GM13977 (cell line): ENCODE measurements at regions not wholly inside any gene's neighbourhood (a gene's known extent, or its start where the extent isn't known, plus 50 kb on each side); places are given as distances from the start of the nearest gene placed in this dataset.
"Not testable (repeated sequence)": the region's sequence is repeated elsewhere in the genome, so short reads cannot be mapped to it uniquely, and the experiment has no call there.

Source experiments
- DNase-seq: peaks from one replicate; pipeline ENCODE4 v3.0.0; 2012; ENCODE audit warnings: low spot score
- in situ Hi-C: fragments of 300-500 bp; cut with MboI; formaldehyde crosslinking; loops from one replicate; pipeline ENCODE4 v1.12.0; 2022; ENCODE audit warnings: low sequenced_read_pairs, low pct_unique_long_range_greater_than_20kb, mixed read lengths, inconsistent platforms; ENCODE audit not compliant: unreplicated experiment
- TF ChIP-seq, protein P1 (sequence below): IDR thresholded peaks from 2 replicates; pipeline ENCODE4 v1.5.1; 2012; ENCODE audit warnings: mild to moderate bottlenecking, control low read depth; ENCODE audit not compliant: insufficient read depth; ENCODE audit errors: extremely low read depth, missing control alignments

DNA sequence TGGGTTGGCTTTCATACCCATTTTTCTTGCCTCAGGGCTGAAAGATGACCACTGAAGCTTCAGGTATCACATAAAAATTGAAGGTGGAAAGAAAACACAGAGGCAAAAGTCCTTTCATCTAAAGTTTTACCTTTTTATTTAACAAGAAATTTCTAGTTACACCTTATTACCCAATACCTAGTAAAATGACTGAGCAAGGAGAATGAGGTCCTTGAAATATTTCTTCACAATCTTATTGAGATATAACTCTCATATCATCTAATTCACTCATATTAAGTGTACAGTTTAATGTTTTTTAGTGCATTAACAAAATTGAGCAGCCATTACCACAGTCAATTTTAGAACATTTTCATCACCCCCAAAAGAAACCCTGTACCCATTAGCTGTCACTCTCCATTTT is 112.9 kb upstream of the ADTRP start:
- TF ChIP-seq, protein P1, sequence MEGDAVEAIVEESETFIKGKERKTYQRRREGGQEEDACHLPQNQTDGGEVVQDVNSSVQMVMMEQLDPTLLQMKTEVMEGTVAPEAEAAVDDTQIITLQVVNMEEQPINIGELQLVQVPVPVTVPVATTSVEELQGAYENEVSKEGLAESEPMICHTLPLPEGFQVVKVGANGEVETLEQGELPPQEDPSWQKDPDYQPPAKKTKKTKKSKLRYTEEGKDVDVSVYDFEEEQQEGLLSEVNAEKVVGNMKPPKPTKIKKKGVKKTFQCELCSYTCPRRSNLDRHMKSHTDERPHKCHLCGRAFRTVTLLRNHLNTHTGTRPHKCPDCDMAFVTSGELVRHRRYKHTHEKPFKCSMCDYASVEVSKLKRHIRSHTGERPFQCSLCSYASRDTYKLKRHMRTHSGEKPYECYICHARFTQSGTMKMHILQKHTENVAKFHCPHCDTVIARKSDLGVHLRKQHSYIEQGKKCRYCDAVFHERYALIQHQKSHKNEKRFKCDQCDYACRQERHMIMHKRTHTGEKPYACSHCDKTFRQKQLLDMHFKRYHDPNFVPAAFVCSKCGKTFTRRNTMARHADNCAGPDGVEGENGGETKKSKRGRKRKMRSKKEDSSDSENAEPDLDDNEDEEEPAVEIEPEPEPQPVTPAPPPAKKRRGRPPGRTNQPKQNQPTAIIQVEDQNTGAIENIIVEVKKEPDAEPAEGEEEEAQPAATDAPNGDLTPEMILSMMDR: no peak
- in situ Hi-C loops: no loop called here
- DNase-seq: no peak

DNA sequence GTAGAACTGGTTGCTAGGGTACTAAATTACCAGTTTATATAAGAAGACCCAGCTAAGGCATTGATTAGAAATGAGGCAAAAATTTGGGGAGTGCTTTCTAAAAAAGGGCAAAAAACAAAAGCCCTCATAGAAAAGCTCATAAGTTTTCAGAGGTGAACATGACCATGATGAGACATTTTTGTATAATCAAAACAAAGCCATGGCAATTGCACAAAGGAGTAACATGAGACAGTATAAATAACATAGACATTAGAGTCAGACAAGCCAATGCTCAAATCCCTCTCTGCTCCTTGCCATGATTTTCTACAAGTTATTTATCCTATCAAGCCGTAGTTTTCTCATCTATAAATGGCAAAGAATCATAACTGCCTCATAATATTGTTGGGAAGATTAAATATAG is 112.2 kb upstream of the ADTRP start:
- in situ Hi-C loops: no loop called here
- TF ChIP-seq, protein P1: no peak
- DNase-seq: no peak

DNA sequence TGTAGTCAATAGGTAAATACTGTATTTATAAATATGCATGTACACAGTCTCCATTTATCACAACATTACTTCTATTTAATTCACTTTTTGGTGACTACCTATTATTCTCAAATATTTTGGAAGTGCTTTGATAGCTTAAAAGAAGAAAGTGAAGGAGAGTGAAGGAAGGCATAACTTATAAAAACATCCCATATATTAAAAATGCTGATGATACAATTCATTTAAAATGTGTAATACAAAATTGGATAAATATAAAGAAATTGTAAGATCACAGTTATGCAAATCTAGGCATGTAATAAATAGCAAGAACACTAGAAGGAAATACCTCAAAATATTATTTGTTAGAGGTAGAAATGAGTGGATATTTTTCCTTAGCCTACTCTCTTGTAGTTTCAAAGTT is 111.6 kb upstream of the ADTRP start:
- TF ChIP-seq, protein P1: no peak
- DNase-seq: no peak
- in situ Hi-C loops: no loop called here

DNA sequence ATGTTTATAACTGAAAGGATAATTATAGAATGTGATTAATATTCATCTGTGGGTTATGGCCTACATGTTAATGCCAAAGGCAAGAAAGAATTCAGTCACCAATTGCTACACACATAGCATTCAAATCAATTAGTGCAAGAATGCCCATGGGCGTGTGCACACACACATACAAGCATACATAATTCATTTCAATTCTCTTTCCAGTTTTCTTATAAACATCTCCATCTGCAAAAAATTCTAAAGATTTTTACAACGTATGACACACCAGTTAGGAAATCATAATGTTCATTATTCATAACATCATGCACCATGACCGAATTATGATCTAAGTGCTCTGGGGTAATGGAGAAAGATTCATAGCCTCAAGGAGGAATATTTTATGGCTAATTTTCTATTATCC is 111.0 kb upstream of the ADTRP start:
- DNase-seq: no peak
- in situ Hi-C loops: no loop called here
- TF ChIP-seq, protein P1: no peak

DNA sequence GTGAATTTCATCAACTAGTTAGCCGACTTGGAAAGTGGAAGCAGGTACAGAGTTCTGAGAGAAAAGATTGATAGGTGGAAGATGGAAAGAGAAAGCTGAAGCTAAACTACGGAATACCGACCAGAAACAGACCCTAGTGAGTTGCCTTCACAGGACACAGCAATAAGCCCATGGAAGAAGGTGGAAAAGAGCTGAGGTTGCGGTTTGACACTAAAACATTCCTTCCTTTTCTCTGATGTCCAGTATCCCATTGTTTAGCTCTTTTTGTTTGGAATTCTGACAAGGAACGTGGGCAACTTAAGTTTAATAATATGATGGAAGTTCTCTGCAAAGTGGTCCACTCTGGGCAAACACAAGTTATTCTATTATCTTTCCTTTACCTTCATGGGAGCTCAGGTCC is 110.1 kb upstream of the ADTRP start:
- TF ChIP-seq, protein P1: no peak
- in situ Hi-C loops: no loop called here
- no peak for DNase-seq

DNA sequence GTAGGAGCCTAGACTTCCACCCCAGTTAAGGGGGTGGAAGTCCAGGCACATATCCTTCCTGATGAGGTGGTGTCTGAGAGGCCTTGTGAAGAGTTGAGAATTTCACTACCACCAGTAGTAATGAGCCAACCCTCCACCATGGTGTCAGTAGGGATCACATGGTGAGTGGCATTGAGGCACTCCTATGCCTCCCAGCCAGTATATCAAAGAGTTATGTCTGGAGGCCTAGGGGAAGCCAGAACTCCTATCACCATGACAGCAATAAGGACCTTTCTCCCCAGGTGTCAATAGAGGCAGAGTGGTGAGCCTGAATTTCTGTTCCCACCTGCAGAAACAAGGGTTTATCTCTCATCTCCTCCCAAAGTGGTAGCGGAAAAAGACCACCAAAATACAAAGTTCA is 106.6 kb upstream of the ADTRP start:
- TF ChIP-seq, protein P1: no peak
- no peak for DNase-seq
- in situ Hi-C loops: no loop called here

DNA sequence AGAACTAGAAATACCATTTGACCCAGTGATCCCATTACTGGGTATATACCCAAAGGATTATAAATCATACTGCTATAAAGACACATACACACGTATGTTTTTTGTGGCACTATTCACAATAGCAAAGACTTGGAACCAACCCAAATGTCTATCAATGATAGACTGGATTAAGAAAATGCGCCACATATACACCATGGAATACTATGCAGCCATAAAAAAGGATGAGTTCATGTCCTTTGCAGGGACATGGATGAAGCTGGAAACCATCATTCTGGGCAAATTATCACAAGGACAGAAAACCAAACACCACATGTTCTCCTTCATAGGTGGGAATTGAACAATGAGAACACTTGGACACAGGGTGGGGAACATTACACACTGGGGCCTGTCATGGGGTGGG is 104.9 kb upstream of the ADTRP start:
- in situ Hi-C loops, DNase-seq: not testable (repeated sequence)

DNA sequence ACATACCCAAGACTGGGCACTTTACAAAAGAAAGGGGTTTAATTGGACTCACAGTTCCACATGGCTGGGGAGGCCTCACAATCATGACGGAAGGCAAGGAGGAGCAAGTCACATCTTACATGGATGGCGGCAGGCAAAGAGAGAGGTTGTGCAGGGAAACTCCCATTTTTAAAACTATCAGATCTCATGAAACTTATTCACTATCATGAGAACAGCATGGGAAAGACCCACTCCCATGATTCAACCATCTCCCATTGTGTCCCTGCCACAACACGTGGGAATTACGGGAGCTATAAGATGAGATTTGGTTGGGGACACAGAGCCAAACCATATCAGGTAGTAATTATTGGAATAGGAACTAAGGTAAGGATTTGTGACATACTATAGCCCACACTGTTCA is 101.6 kb upstream of the ADTRP start:
- DNase-seq, in situ Hi-C loops: not testable (repeated sequence)
